HepG2 (cell line): ENCODE measurements at regions not wholly inside any gene's neighbourhood (a gene's known extent, or its start where the extent isn't known, plus 50 kb on each side); places are given as distances from the start of the nearest gene placed in this dataset.

Source experiments
- BHLHE40 ChIP-seq: IDR thresholded peaks from 2 replicates; pipeline ENCODE4 v1.6.1; 2011; ENCODE audit warnings: low read length, improper control_type of control experiment
- HNF1A ChIP-seq, 2 experiments: sonication (generic) in 1 of 2; formaldehyde crosslinking in 1 of 2; IDR thresholded peaks; 2 replicates each; pipeline versions ENCODE4 v1.4.0 to v1.6.1; 2016 to 2020; ENCODE audit warnings: borderline replicate concordance in 1 of 2, low read depth in 1 of 2, mild to moderate bottlenecking in 1 of 2, missing genetic modification reagents in 1 of 2
- HNRNPH1 ChIP-seq: fragments of 200-400 bp; formaldehyde crosslinking; optimal IDR thresholded peaks from 2 replicates; pipeline ENCODE3; 2017; ENCODE audit warnings: mild to moderate bottlenecking, low read depth, low read length
- KDM1A ChIP-seq: IDR thresholded peaks from 2 replicates; pipeline ENCODE4 v1.6.1; 2016; ENCODE audit warnings: missing compliant biosample characterization
- MED8 ChIP-seq: sonication (generic); formaldehyde crosslinking; IDR thresholded peaks from 2 replicates; pipeline ENCODE4 v1.8.1; 2023; ENCODE audit warnings: mild to moderate bottlenecking, missing genetic modification reagents; ENCODE audit not compliant: insufficient replicate concordance
- POGZ ChIP-seq: sonication (generic); formaldehyde crosslinking; IDR thresholded peaks from 2 replicates; pipeline ENCODE4 v1.4.0; 2020; ENCODE audit warnings: mild to moderate bottlenecking, missing genetic modification reagents
- PRPF4 ChIP-seq: fragments of 200-400 bp; formaldehyde crosslinking; IDR thresholded peaks from 2 replicates; pipeline ENCODE4 v1.6.1; 2016; ENCODE audit warnings: low read length, low read depth; ENCODE audit not compliant: poor library complexity, severe bottlenecking
- RERE ChIP-seq: IDR thresholded peaks from 2 replicates; pipeline ENCODE4 v1.6.1; 2016; ENCODE audit warnings: low read depth, missing genetic modification reagents, missing compliant biosample characterization
- SOX6 ChIP-seq, 2 experiments: fragments of 450-650 bp in 1 of 2; sonication (generic) in 1 of 2; formaldehyde crosslinking in 1 of 2; IDR thresholded peaks; 2 replicates each; pipeline versions ENCODE4 v1.4.0 to v1.6.1; 2017 to 2020; ENCODE audit warnings: antibody characterized with exemption in 1 of 2, mild to moderate bottlenecking in 1 of 2, missing genetic modification reagents in 1 of 2
- TERF1 ChIP-seq: sonication (generic); formaldehyde crosslinking; IDR thresholded peaks from 2 replicates; pipeline ENCODE4 v1.8.0; 2022; ENCODE audit warnings: mild to moderate bottlenecking, missing genetic modification reagents, moderate library complexity
- ZBTB14 ChIP-seq: sonication (generic); formaldehyde crosslinking; IDR thresholded peaks from 2 replicates; pipeline ENCODE4 v1.4.0; 2020; ENCODE audit warnings: missing genetic modification reagents
- ZNF234 ChIP-seq: sonication (generic); formaldehyde crosslinking; conservative IDR thresholded peaks from 2 replicates; pipeline ENCODE4 v1.5.1; 2020; ENCODE audit warnings: mild to moderate bottlenecking, missing genetic modification reagents
- ZNF264 ChIP-seq: sonication (generic); formaldehyde crosslinking; IDR thresholded peaks from 2 replicates; pipeline ENCODE4 v1.4.0; 2020; ENCODE audit warnings: missing genetic modification reagents
- ZNF292 ChIP-seq: sonication (generic); formaldehyde crosslinking; IDR thresholded peaks from 2 replicates; pipeline ENCODE4 v1.8.1; 2022; ENCODE audit warnings: mild to moderate bottlenecking, low read depth, missing genetic modification reagents, borderline replicate concordance
- ZNF552 ChIP-seq: sonication (generic); formaldehyde crosslinking; IDR thresholded peaks from 2 replicates; pipeline ENCODE4 v1.9.0; 2022; ENCODE audit warnings: missing genetic modification reagents, mild to moderate bottlenecking, borderline replicate concordance
- ZNF776 ChIP-seq: sonication (generic); formaldehyde crosslinking; IDR thresholded peaks from 2 replicates; pipeline ENCODE4 v1.4.0; 2020; ENCODE audit warnings: mild to moderate bottlenecking, missing genetic modification reagents

- peak; percentile 19 for TF ChIP-seq MED8
- peak; percentile 68; the same call in 1 of the 2 replicates for TF ChIP-seq ZNF292 (CRISPR knock-in tag)
- no peak for TF ChIP-seq ZNF776 (CRISPR knock-in tag)
- 0 out of 2 replicates have a peak, but pooled peaks have one; percentile 68 for TF ChIP-seq ZNF552 (CRISPR knock-in tag)
- TF ChIP-seq HNF1A (IDR thresholded peaks at IDR 0.05; ENCODE audit: low read depth): peak; percentile 45
- TF ChIP-seq HNF1A (CRISPR knock-in tag; IDR thresholded peaks at IDR 0.05; ENCODE audit: borderline replicate concordance): peak; percentile 81; the same call in 1 of the 2 replicates
- no peak for TF ChIP-seq SOX6 (IDR thresholded peaks at IDR 0.05)
- TF ChIP-seq SOX6 (CRISPR knock-in tag; IDR thresholded peaks at IDR 0.05): peak; percentile 96
- no peak for TF ChIP-seq BHLHE40
- TF ChIP-seq ZNF234 (CRISPR knock-in tag): no peak
- peak; percentile 83; the same call in 1 of the 2 replicates for TF ChIP-seq KDM1A (CRISPR knock-in tag)
- no peak for TF ChIP-seq TERF1 (CRISPR knock-in tag)
- no peak for TF ChIP-seq POGZ (CRISPR knock-in tag)
- TF ChIP-seq HNRNPH1: no peak
- peak; percentile 96 for TF ChIP-seq RERE (CRISPR knock-in tag)
- TF ChIP-seq PRPF4: no peak
- peak; percentile 50; the same call in 1 of the 2 replicates for TF ChIP-seq ZNF264 (CRISPR knock-in tag)
- TF ChIP-seq ZBTB14 (CRISPR knock-in tag): no peak
These were observed 67.3 kb upstream of the RXRA start (continued) for GRCh38 chr9:134258828-134259546.
